Nephron (organoid): ENCODE measurements at regions not wholly inside any gene's neighbourhood (a gene's known extent, or its start where the extent isn't known, plus 50 kb on each side); places are given as distances from the start of the nearest gene placed in this dataset.

Source experiments
- H3K27ac Mint-ChIP-seq, 3 experiments: 2 replicates each; pipeline ENCODE4 v1.8.0; 2020; ENCODE audit warnings: mixed read lengths in 3 of 3, mild to moderate bottlenecking in 2 of 3, moderate library complexity in 1 of 3
- H3K27me3 Mint-ChIP-seq: 2 replicates; pipeline ENCODE4 v1.8.0; 2021; ENCODE audit warnings: low read depth, mild to moderate bottlenecking, moderate library complexity, mixed read lengths
- H3K36me3 Mint-ChIP-seq: 2 replicates; pipeline ENCODE4 v1.8.0; 2020; ENCODE audit warnings: low read depth, mixed read lengths
- H3K4me1 Mint-ChIP-seq: 2 replicates; pipeline ENCODE4 v1.8.0; 2020; ENCODE audit warnings: mixed read lengths
- H3K4me3 Mint-ChIP-seq, 3 experiments: 2 replicates each; pipeline ENCODE4 v1.8.0; 2020; ENCODE audit warnings: mild to moderate bottlenecking in 3 of 3, mixed read lengths in 3 of 3, moderate library complexity in 2 of 3
- H3K9me3 Mint-ChIP-seq: 2 replicates; pipeline ENCODE4 v1.8.0; 2020; ENCODE audit warnings: mixed read lengths
- TF ChIP-seq, protein P1 (sequence below), 3 experiments: fragments of 200-600 bp; sonication (generic); IDR thresholded peaks; one replicate each; pipeline ENCODE4 v1.5.0; 2021; ENCODE audit warnings: antibody characterized with exemption in 3 of 3; ENCODE audit not compliant: unreplicated experiment in 3 of 3

DNA sequence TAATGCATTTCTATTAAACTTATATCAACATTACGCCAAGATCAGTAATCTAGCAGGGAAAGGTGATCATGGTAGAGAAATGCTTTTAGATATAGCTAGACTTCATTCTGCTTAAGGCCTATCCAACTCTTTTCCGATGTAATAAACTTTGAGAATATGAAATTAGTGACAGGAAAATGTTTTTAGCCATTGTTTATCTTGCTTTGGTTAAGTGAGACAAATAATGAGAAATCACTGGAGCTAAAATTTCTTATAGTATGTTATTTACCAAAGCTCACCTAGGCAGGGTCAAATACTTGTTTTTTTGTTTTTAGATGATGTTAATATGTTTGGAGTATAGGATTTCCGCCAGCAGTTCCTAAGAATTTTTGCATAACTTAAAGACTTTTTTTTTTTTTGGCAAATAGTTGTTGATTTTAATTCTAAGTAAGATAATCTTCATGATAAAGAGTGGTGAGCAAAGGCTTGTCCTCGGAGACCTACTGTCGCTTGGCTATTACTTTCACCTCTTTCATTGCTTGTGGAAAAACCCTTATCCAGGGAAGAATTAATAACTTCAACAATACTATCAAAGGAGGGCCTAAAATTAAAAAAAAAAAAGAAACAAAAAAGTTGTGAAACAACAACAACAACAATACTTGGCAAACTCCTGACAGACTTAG is 98.3 kb downstream of the SOX4 start:
- H3K4me1 Mint-ChIP-seq = peaks cover 26% of the 10 kb centered on the region
- TF ChIP-seq, protein P1, sequence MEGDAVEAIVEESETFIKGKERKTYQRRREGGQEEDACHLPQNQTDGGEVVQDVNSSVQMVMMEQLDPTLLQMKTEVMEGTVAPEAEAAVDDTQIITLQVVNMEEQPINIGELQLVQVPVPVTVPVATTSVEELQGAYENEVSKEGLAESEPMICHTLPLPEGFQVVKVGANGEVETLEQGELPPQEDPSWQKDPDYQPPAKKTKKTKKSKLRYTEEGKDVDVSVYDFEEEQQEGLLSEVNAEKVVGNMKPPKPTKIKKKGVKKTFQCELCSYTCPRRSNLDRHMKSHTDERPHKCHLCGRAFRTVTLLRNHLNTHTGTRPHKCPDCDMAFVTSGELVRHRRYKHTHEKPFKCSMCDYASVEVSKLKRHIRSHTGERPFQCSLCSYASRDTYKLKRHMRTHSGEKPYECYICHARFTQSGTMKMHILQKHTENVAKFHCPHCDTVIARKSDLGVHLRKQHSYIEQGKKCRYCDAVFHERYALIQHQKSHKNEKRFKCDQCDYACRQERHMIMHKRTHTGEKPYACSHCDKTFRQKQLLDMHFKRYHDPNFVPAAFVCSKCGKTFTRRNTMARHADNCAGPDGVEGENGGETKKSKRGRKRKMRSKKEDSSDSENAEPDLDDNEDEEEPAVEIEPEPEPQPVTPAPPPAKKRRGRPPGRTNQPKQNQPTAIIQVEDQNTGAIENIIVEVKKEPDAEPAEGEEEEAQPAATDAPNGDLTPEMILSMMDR (IDR thresholded peaks at IDR 0.05; ENCODE audit: unreplicated experiment in 3 of 3) = no peak
- no peak overlapping the region for H3K4me3 Mint-ChIP-seq
- peaks cover 69% of the 10 kb centered on the region for H3K36me3 Mint-ChIP-seq
- H3K9me3 Mint-ChIP-seq = peaks cover 18% of the 10 kb centered on the region
- H3K27me3 Mint-ChIP-seq = no peaks in the 10 kb centered on the region
- peak overlapping the region; percentile 27 to 78 (median 76) for H3K27ac Mint-ChIP-seq

- H3K27me3 Mint-ChIP-seq = no peaks in the 10 kb centered on the region
- TF ChIP-seq, protein P1 (IDR thresholded peaks at IDR 0.05; ENCODE audit: unreplicated experiment in 3 of 3) = no peak
- peak overlapping the region; percentile 28 to 42 (median 36) for H3K27ac Mint-ChIP-seq
- peaks cover 12% of the 10 kb centered on the region for H3K9me3 Mint-ChIP-seq
- H3K36me3 Mint-ChIP-seq = peaks cover 69% of the 10 kb centered on the region
- no peak overlapping the region for H3K4me3 Mint-ChIP-seq
- peaks cover 20% of the 10 kb centered on the region for H3K4me1 Mint-ChIP-seq
Measured at GRCh38 chr6:21692721-21693120, 99.2 kb downstream of the SOX4 start.

GRCh38 chr6:21694168-21694567 is 100.6 kb downstream of the SOX4 start:
- Mint-ChIP-seq H3K4me1 (peaks cover 17% of the 10 kb centered on the region), H3K27ac (peak overlapping the region; percentile 28 to 61 (median 36)), H3K27me3 (no peaks in the 10 kb centered on the region), H3K36me3 (peaks cover 68% of the 10 kb centered on the region), H3K9me3 (peaks cover 5% of the 10 kb centered on the region), H3K4me3 (no peak overlapping the region)
- TF ChIP-seq, protein P1 (IDR thresholded peaks at IDR 0.05; ENCODE audit: unreplicated experiment in 3 of 3) = no peak

GRCh38 chr6:21707524-21708319 is 114.2 kb downstream of the SOX4 start:
- Mint-ChIP-seq H3K36me3 (peaks cover 28% of the 10 kb centered on the region), H3K27ac (no peak overlapping the region), H3K9me3 (peaks cover 9% of the 10 kb centered on the region), H3K4me1 (peaks cover 20% of the 10 kb centered on the region), H3K4me3 (no peak overlapping the region), H3K27me3 (no peaks in the 10 kb centered on the region)
- TF ChIP-seq, protein P1 (IDR thresholded peaks at IDR 0.05; ENCODE audit: unreplicated experiment in 3 of 3) = no peak

DNA sequence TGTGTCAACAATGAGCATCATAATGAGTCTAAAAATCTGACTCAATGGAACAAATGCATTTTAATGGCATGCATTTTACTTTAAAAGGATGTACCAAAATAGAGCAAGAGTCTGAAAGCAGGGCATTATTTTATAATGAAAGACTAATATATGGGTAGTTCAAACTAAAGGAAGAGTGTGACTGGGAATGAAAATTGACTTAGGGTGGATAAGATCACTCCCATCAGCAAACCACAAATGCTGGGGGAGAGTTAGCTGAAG is 114.7 kb downstream of the SOX4 start:
- no peaks in the 10 kb centered on the region for H3K27me3 Mint-ChIP-seq
- peaks cover 7% of the 10 kb centered on the region for H3K9me3 Mint-ChIP-seq
- no peak overlapping the region for H3K4me3 Mint-ChIP-seq
- peaks cover 23% of the 10 kb centered on the region for H3K36me3 Mint-ChIP-seq
- H3K27ac Mint-ChIP-seq = no peak overlapping the region
- H3K4me1 Mint-ChIP-seq = peaks cover 21% of the 10 kb centered on the region
- TF ChIP-seq, protein P1 (IDR thresholded peaks at IDR 0.05; ENCODE audit: unreplicated experiment in 3 of 3) = no peak
